ENCODE measurements at regions not wholly inside any gene's neighbourhood (a gene's known extent, or its start where the extent isn't known, plus 50 kb on each side); places are given as distances from the start of the nearest gene placed in this dataset.

DNA sequence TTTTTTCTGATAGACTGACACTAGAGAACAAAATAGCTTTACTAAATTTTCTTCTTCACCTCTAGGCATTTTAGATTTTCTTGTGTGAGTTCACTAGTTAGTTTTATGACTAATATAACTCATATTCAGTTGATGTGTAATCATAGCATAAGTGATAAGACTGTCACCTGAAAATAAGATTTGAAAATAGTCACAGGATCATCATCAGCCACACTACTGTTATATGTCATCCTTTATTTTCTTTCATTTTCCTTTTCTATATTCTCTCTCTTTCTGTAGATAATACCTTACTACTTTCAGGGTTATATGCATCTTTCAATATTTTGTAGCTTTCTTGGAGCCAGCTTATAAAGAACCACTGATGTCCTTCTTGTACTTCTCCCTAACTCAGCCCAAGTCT, 292.6 kb downstream of the TDRD3 start:
- no peaks in the 10 kb centered on the region for H3F3A ChIP-seq (replicated peaks; ENCODE audit: insufficient read depth)
- no peaks in the 10 kb centered on the region for H3K4me1 ChIP-seq (ENCODE audit: control insufficient read depth in 1 of 2, insufficient read depth in 2 of 2, low read depth in 1 of 2, low read length in 1 of 2)
- DNase-seq, result no peak
- no peak overlapping the region for H3K4me2 ChIP-seq
- H3K4me3 ChIP-seq (ENCODE audit: low read depth in 2 of 2, low read length in 1 of 2), result no peak overlapping the region
- H3K27me3 ChIP-seq (ENCODE audit: insufficient read depth), result no peaks in the 10 kb centered on the region
- H2AFZ ChIP-seq (ENCODE audit: low read depth), result no peak overlapping the region
- H3K9me3 ChIP-seq, result no peaks in the 10 kb centered on the region
- H3K36me3 ChIP-seq (replicated peaks in 1 of 2; ENCODE audit: control insufficient read depth in 1 of 2, insufficient read depth in 2 of 2, low read length in 1 of 2), result no peaks in the 10 kb centered on the region
- CTCF ChIA-PET, result interaction anchor here (0.8 to 2.0 kb wide), 2 partner anchors 62 to 721 kb away, joined by 3 to 7 read pairs; no protein-coding TSS in a partner anchor
- no peaks in the 10 kb centered on the region for H3K9me2 ChIP-seq
- no peak overlapping the region for H3K27ac ChIP-seq (ENCODE audit: low read depth in 2 of 2, low read length in 1 of 2)
- no peaks in the 10 kb centered on the region for H3K79me2 ChIP-seq (ENCODE audit: insufficient read depth)
- TF ChIP-seq FOXJ3 (CRISPR knock-in tag; IDR thresholded peaks at IDR 0.05) (no peak), NRF1 (IDR thresholded peaks at IDR 0.05; ENCODE audit: low read depth, low read length) (no peak), RFX5 (IDR thresholded peaks at IDR 0.05; ENCODE audit: low read length) (no peak), FOSL2 (IDR thresholded peaks at IDR 0.05; ENCODE audit: borderline replicate concordance, low read depth) (no peak)
- TF ChIP-seq, protein P1, sequence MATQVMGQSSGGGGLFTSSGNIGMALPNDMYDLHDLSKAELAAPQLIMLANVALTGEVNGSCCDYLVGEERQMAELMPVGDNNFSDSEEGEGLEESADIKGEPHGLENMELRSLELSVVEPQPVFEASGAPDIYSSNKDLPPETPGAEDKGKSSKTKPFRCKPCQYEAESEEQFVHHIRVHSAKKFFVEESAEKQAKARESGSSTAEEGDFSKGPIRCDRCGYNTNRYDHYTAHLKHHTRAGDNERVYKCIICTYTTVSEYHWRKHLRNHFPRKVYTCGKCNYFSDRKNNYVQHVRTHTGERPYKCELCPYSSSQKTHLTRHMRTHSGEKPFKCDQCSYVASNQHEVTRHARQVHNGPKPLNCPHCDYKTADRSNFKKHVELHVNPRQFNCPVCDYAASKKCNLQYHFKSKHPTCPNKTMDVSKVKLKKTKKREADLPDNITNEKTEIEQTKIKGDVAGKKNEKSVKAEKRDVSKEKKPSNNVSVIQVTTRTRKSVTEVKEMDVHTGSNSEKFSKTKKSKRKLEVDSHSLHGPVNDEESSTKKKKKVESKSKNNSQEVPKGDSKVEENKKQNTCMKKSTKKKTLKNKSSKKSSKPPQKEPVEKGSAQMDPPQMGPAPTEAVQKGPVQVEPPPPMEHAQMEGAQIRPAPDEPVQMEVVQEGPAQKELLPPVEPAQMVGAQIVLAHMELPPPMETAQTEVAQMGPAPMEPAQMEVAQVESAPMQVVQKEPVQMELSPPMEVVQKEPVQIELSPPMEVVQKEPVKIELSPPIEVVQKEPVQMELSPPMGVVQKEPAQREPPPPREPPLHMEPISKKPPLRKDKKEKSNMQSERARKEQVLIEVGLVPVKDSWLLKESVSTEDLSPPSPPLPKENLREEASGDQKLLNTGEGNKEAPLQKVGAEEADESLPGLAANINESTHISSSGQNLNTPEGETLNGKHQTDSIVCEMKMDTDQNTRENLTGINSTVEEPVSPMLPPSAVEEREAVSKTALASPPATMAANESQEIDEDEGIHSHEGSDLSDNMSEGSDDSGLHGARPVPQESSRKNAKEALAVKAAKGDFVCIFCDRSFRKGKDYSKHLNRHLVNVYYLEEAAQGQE (IDR thresholded peaks at IDR 0.05; ENCODE audit: low read depth, low read length), result no peak
- no peak overlapping the region for H3K9ac ChIP-seq
- POLR2A ChIA-PET, result no interaction called here
- no peaks in the 10 kb centered on the region for H4K20me1 ChIP-seq (ENCODE audit: insufficient read depth)

DNA sequence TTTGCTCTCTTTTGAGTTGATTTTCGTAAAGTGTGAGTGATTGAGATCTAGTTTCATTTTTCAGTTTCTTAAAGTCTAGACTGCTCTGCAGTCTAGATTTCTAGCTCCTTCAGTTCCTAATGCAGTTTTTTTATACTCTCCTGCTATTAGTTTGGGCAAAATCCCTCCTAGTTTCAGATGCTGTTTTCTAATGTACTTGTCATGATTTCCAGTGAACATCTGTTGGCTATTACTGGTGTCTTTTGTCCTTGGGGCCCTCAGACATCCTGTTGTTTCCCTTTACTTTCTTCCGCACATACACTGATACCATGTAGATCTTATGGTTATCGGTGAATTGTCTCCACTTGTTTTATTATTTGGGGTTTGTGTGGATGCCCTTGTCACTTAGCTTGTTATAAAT, 292.1 kb downstream of the TDRD3 start:
- Histone ChIP-seq H3K9me2 (no peaks in the 10 kb centered on the region), H3K4me3 (ENCODE audit: low read depth in 2 of 2, low read length in 1 of 2) (no peak overlapping the region), H3K4me2 (no peak overlapping the region), H3K27me3 (ENCODE audit: insufficient read depth) (no peaks in the 10 kb centered on the region), H3F3A (replicated peaks; ENCODE audit: insufficient read depth) (no peaks in the 10 kb centered on the region), H4K20me1 (ENCODE audit: insufficient read depth) (no peaks in the 10 kb centered on the region), H3K9me3 (no peaks in the 10 kb centered on the region), H3K79me2 (ENCODE audit: insufficient read depth) (no peaks in the 10 kb centered on the region), H3K36me3 (replicated peaks in 1 of 2; ENCODE audit: control insufficient read depth in 1 of 2, insufficient read depth in 2 of 2, low read length in 1 of 2) (no peaks in the 10 kb centered on the region), H3K9ac (no peak overlapping the region), H2AFZ (ENCODE audit: low read depth) (no peak overlapping the region), H3K27ac (ENCODE audit: low read depth in 2 of 2, low read length in 1 of 2) (no peak overlapping the region), H3K4me1 (ENCODE audit: control insufficient read depth in 1 of 2, insufficient read depth in 2 of 2, low read depth in 1 of 2, low read length in 1 of 2) (no peaks in the 10 kb centered on the region)
- DNase-seq, result peak; percentile 14
- 31% methylated on average over 3 of the region's 3 CpGs for WGBS (ENCODE audit: low lambda C conversion rate)
- TF ChIP-seq RAD21 (IDR thresholded peaks at IDR 0.05; ENCODE audit: low read length) (no peak), JUND (IDR thresholded peaks at IDR 0.05) (no peak), RFX5 (IDR thresholded peaks at IDR 0.05; ENCODE audit: low read length) (no peak), TAF1 (IDR thresholded peaks at IDR 0.05; ENCODE audit: borderline replicate concordance, low read depth, low read length) (no peak), MEF2A (IDR thresholded peaks at IDR 0.05; ENCODE audit: borderline replicate concordance, low read depth) (no peak), NRF1 (IDR thresholded peaks at IDR 0.05; ENCODE audit: low read depth, low read length) (no peak)
- POLR2A ChIA-PET, result no interaction called here
- CTCF ChIA-PET, result interaction anchor here (2.0 kb wide), 1 partner anchor 62 kb away, joined by 7 read pairs; no protein-coding TSS in a partner anchor

Measured in SK-N-SH (cell line).